ENCODE measurements at regions not wholly inside any gene's neighbourhood (a gene's known extent, or its start where the extent isn't known, plus 50 kb on each side); places are given as distances from the start of the nearest gene placed in this dataset.

- Histone ChIP-seq H3K4me3 (ENCODE audit: insufficient read depth, low read depth, low read length, poor library complexity, severe bottlenecking) (no peak overlapping the region), H3K9me3 (ENCODE audit: control insufficient read depth, low read length) (no peaks in the 10 kb centered on the region), H3K27ac (ENCODE audit: insufficient read depth, low read length, poor library complexity, severe bottlenecking) (no peak overlapping the region), H3K27me3 (replicated peaks; ENCODE audit: control insufficient read depth, insufficient read depth, low read length, poor library complexity, severe bottlenecking) (no peaks in the 10 kb centered on the region), H3K4me1 (ENCODE audit: control insufficient read depth, insufficient read depth, low read length, poor library complexity, severe bottlenecking) (no peaks in the 10 kb centered on the region), H3K36me3 (ENCODE audit: control insufficient read depth, insufficient read depth, low read length) (no peaks in the 10 kb centered on the region)
- no peak for DNase-seq
These were observed 232.1 kb downstream of the SOX11 start for GRCh38 chr2:5923957-5924945.

DNA sequence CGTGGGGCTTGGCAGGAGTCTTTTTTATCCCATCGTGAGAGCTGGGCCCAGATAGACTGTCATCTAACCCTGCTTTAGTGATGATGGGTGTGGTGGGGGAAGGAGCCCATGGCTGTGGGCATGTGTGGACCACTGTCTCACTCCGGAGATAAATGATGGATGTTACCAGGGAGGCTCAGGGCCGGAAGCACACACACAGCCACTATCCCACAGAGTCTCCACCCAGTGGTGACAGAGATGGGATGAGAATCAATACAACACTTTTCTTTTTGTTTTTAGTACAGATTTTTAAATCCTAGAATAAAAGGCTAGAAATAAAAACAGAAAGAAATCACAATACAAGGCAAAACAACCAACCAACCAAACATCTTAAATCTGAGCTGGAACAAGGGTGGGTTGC is 233.4 kb downstream of the SOX11 start:
- Histone ChIP-seq H3K4me3 (ENCODE audit: insufficient read depth, low read depth, low read length, poor library complexity, severe bottlenecking) (no peak overlapping the region), H3K9me3 (ENCODE audit: control insufficient read depth, low read length) (no peaks in the 10 kb centered on the region), H3K27ac (ENCODE audit: insufficient read depth, low read length, poor library complexity, severe bottlenecking) (no peak overlapping the region), H3K4me1 (ENCODE audit: control insufficient read depth, insufficient read depth, low read length, poor library complexity, severe bottlenecking) (no peaks in the 10 kb centered on the region), H3K36me3 (ENCODE audit: control insufficient read depth, insufficient read depth, low read length) (no peaks in the 10 kb centered on the region), H3K27me3 (replicated peaks; ENCODE audit: control insufficient read depth, insufficient read depth, low read length, poor library complexity, severe bottlenecking) (no peaks in the 10 kb centered on the region)
- DNase-seq: no peak

DNA sequence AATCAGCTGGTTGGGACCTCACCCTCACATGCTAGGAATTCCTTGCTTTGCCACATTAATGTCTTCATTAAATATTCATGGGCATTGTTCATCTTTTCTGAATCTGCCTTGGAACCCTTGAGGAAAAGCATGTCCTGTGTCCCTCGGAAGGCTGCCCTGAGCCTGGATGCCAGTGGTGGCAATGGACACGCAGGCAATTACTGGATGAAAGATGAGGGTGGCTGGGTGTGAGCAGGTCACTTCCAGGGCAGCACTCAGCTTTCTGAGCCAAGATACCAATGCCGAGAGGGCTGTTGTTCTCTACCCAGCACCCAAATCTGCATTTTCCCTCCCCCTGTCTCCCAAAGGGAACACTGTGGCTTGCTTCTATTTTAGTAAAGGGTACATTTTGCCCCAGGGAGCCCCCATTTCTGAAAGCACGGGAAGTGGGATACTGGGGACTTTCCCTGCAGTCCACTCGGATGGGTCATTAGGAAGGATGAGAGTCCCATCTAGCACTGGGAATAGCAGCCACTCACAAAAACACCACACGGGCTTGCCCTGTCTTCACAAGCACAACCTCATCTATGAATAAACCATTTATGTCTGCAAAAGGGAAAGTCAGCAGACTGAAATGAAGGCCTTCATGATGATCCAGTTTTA is 234.8 kb downstream of the SOX11 start:
- Histone ChIP-seq H3K9me3 (ENCODE audit: control insufficient read depth, low read length) (no peaks in the 10 kb centered on the region), H3K36me3 (ENCODE audit: control insufficient read depth, insufficient read depth, low read length) (no peaks in the 10 kb centered on the region), H3K27ac (ENCODE audit: insufficient read depth, low read length, poor library complexity, severe bottlenecking) (no peak overlapping the region), H3K4me1 (ENCODE audit: control insufficient read depth, insufficient read depth, low read length, poor library complexity, severe bottlenecking) (no peaks in the 10 kb centered on the region), H3K27me3 (replicated peaks; ENCODE audit: control insufficient read depth, insufficient read depth, low read length, poor library complexity, severe bottlenecking) (no peaks in the 10 kb centered on the region), H3K4me3 (ENCODE audit: insufficient read depth, low read depth, low read length, poor library complexity, severe bottlenecking) (no peak overlapping the region)
- no peak for DNase-seq

- no peak for DNase-seq
- Histone ChIP-seq H3K4me3 (ENCODE audit: insufficient read depth, low read depth, low read length, poor library complexity, severe bottlenecking) (no peak overlapping the region), H3K36me3 (ENCODE audit: control insufficient read depth, insufficient read depth, low read length) (no peaks in the 10 kb centered on the region), H3K4me1 (ENCODE audit: control insufficient read depth, insufficient read depth, low read length, poor library complexity, severe bottlenecking) (no peaks in the 10 kb centered on the region), H3K9me3 (ENCODE audit: control insufficient read depth, low read length) (no peaks in the 10 kb centered on the region), H3K27ac (ENCODE audit: insufficient read depth, low read length, poor library complexity, severe bottlenecking) (no peak overlapping the region), H3K27me3 (replicated peaks; ENCODE audit: control insufficient read depth, insufficient read depth, low read length, poor library complexity, severe bottlenecking) (no peaks in the 10 kb centered on the region)
These were observed 240.6 kb downstream of the SOX11 start for GRCh38 chr2:5932556-5933469.

GRCh38 chr2:5933669-5934068 is 241.5 kb downstream of the SOX11 start:
- Histone ChIP-seq H3K4me1 (ENCODE audit: control insufficient read depth, insufficient read depth, low read length, poor library complexity, severe bottlenecking) (no peaks in the 10 kb centered on the region), H3K9me3 (ENCODE audit: control insufficient read depth, low read length) (no peaks in the 10 kb centered on the region), H3K36me3 (ENCODE audit: control insufficient read depth, insufficient read depth, low read length) (no peaks in the 10 kb centered on the region), H3K27ac (ENCODE audit: insufficient read depth, low read length, poor library complexity, severe bottlenecking) (no peak overlapping the region), H3K4me3 (ENCODE audit: insufficient read depth, low read depth, low read length, poor library complexity, severe bottlenecking) (no peak overlapping the region), H3K27me3 (replicated peaks; ENCODE audit: control insufficient read depth, insufficient read depth, low read length, poor library complexity, severe bottlenecking) (no peaks in the 10 kb centered on the region)
- DNase-seq: no peak

- no peaks in the 10 kb centered on the region for H3K4me1 ChIP-seq (ENCODE audit: control insufficient read depth, insufficient read depth, low read length, poor library complexity, severe bottlenecking)
- H3K4me3 ChIP-seq (ENCODE audit: insufficient read depth, low read depth, low read length, poor library complexity, severe bottlenecking): no peak overlapping the region
- no peak overlapping the region for H3K27ac ChIP-seq (ENCODE audit: insufficient read depth, low read length, poor library complexity, severe bottlenecking)
- no peaks in the 10 kb centered on the region for H3K36me3 ChIP-seq (ENCODE audit: control insufficient read depth, insufficient read depth, low read length)
- H3K27me3 ChIP-seq (replicated peaks; ENCODE audit: control insufficient read depth, insufficient read depth, low read length, poor library complexity, severe bottlenecking): no peaks in the 10 kb centered on the region
- DNase-seq: no peak
- H3K9me3 ChIP-seq (ENCODE audit: control insufficient read depth, low read length): no peaks in the 10 kb centered on the region
These were observed 245.1 kb downstream of the SOX11 start for GRCh38 chr2:5937321-5937720.

- no peak overlapping the region for H3K27ac ChIP-seq (ENCODE audit: insufficient read depth, low read length, poor library complexity, severe bottlenecking)
- no peak for DNase-seq
- no peaks in the 10 kb centered on the region for H3K9me3 ChIP-seq (ENCODE audit: control insufficient read depth, low read length)
- no peak overlapping the region for H3K4me3 ChIP-seq (ENCODE audit: insufficient read depth, low read depth, low read length, poor library complexity, severe bottlenecking)
- no peaks in the 10 kb centered on the region for H3K4me1 ChIP-seq (ENCODE audit: control insufficient read depth, insufficient read depth, low read length, poor library complexity, severe bottlenecking)
- no peaks in the 10 kb centered on the region for H3K36me3 ChIP-seq (ENCODE audit: control insufficient read depth, insufficient read depth, low read length)
- no peaks in the 10 kb centered on the region for H3K27me3 ChIP-seq (replicated peaks; ENCODE audit: control insufficient read depth, insufficient read depth, low read length, poor library complexity, severe bottlenecking)
These were observed 245.8 kb downstream of the SOX11 start for GRCh38 chr2:5937851-5938565.

DNA sequence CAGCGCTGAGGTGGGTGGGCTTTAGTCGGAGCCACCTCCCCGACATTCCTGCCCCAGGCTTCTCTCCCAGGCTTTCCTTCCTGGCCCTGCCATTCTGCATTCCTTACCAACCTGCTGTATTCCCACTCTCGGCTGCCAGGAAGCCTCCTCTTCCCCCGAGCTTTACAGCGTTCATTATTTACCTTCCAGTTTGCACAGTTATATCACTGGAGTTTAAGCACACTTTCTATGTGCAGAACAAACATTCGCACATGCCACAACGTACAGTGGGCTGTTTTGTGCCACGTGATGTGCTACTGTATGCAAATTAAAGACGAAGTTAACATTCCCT is 246.3 kb downstream of the SOX11 start:
- H3K4me3 ChIP-seq (ENCODE audit: insufficient read depth, low read depth, low read length, poor library complexity, severe bottlenecking): no peak overlapping the region
- no peaks in the 10 kb centered on the region for H3K9me3 ChIP-seq (ENCODE audit: control insufficient read depth, low read length)
- no peaks in the 10 kb centered on the region for H3K27me3 ChIP-seq (replicated peaks; ENCODE audit: control insufficient read depth, insufficient read depth, low read length, poor library complexity, severe bottlenecking)
- H3K4me1 ChIP-seq (ENCODE audit: control insufficient read depth, insufficient read depth, low read length, poor library complexity, severe bottlenecking): no peaks in the 10 kb centered on the region
- H3K36me3 ChIP-seq (ENCODE audit: control insufficient read depth, insufficient read depth, low read length): no peaks in the 10 kb centered on the region
- no peak overlapping the region for H3K27ac ChIP-seq (ENCODE audit: insufficient read depth, low read length, poor library complexity, severe bottlenecking)
- no peak for DNase-seq

DNA sequence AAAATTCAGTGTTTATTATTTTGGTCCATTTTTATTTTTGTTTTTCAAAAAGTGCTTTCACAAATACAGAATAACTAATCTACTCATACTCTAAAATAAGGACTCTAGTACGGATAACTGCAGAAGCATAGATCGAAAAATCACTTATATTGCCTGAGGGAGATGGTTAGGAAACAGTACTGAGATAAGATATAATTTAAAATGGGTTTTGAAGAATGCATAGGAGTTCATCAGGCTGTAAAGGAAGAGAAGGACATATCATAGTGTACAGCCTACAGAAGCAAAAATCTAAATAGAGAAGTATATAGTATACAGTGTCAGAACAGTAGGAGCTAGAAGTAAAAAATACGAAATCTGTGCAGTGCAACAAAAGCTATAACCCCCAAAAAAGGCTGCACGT is 247.4 kb downstream of the SOX11 start:
- no peaks in the 10 kb centered on the region for H3K9me3 ChIP-seq (ENCODE audit: control insufficient read depth, low read length)
- no peaks in the 10 kb centered on the region for H3K36me3 ChIP-seq (ENCODE audit: control insufficient read depth, insufficient read depth, low read length)
- no peaks in the 10 kb centered on the region for H3K4me1 ChIP-seq (ENCODE audit: control insufficient read depth, insufficient read depth, low read length, poor library complexity, severe bottlenecking)
- H3K27ac ChIP-seq (ENCODE audit: insufficient read depth, low read length, poor library complexity, severe bottlenecking): no peak overlapping the region
- no peaks in the 10 kb centered on the region for H3K27me3 ChIP-seq (replicated peaks; ENCODE audit: control insufficient read depth, insufficient read depth, low read length, poor library complexity, severe bottlenecking)
- DNase-seq: no peak
- no peak overlapping the region for H3K4me3 ChIP-seq (ENCODE audit: insufficient read depth, low read depth, low read length, poor library complexity, severe bottlenecking)

Data from effector memory CD4-positive, alpha-beta T cell (primary cell).